ENCODE measurements at regions not wholly inside any gene's neighbourhood (a gene's known extent, or its start where the extent isn't known, plus 50 kb on each side); places are given as distances from the start of the nearest gene placed in this dataset.
"Not testable (repeated sequence)": the region's sequence is repeated elsewhere in the genome, so short reads cannot be mapped to it uniquely, and the experiment has no call there.

GRCh38 chr1:98538106-98538505 lies 123.4 kb upstream of the SNX7 start:
- no peak overlapping the region for H2AFZ ChIP-seq (ENCODE audit: low read depth)
- no peaks in the 10 kb centered on the region for H4K20me1 ChIP-seq (ENCODE audit: insufficient read depth)
- no peaks in the 10 kb centered on the region for H3K79me2 ChIP-seq (ENCODE audit: insufficient read depth, low read depth)
- H3K4me3 ChIP-seq (IDR thresholded peaks at IDR 0.05; ENCODE audit: insufficient read depth, low read depth, low read length) = no peak overlapping the region
- H3K4me2 ChIP-seq = no peak overlapping the region
- H3K27me3 ChIP-seq (ENCODE audit: insufficient read depth, low read depth) = no peaks in the 10 kb centered on the region
- H3K27ac ChIP-seq = no peak overlapping the region
- no peak overlapping the region for H3K9ac ChIP-seq
- no peak for TF ChIP-seq CTCF (conservative IDR thresholded peaks at IDR 0.05; ENCODE audit: low read depth, low read length)
- no peaks in the 10 kb centered on the region for H3K4me1 ChIP-seq (ENCODE audit: low read depth, poor library complexity, severe bottlenecking)
- no peaks in the 10 kb centered on the region for H3K36me3 ChIP-seq (ENCODE audit: insufficient read depth)

- Histone ChIP-seq H3K4me2 (no peak overlapping the region), H2AFZ (ENCODE audit: low read depth) (no peak overlapping the region), H3K27ac (no peak overlapping the region), H3K4me3 (IDR thresholded peaks at IDR 0.05; ENCODE audit: insufficient read depth, low read depth, low read length) (no peak overlapping the region), H3K4me1 (ENCODE audit: low read depth, poor library complexity, severe bottlenecking) (no peaks in the 10 kb centered on the region), H3K79me2 (ENCODE audit: insufficient read depth, low read depth) (no peaks in the 10 kb centered on the region), H3K36me3 (ENCODE audit: insufficient read depth) (no peaks in the 10 kb centered on the region), H3K9ac (no peak overlapping the region), H4K20me1 (ENCODE audit: insufficient read depth) (no peaks in the 10 kb centered on the region), H3K27me3 (ENCODE audit: insufficient read depth, low read depth) (no peaks in the 10 kb centered on the region)
- TF ChIP-seq CTCF (conservative IDR thresholded peaks at IDR 0.05; ENCODE audit: low read depth, low read length) = no peak
Observed at GRCh38 chr1:98523256-98523655, 138.3 kb upstream of the SNX7 start.

GRCh38 chr1:98516306-98516705 lies 145.2 kb upstream of the SNX7 start:
- Histone ChIP-seq H3K4me2 (no peak overlapping the region), H3K9ac (no peak overlapping the region), H4K20me1 (ENCODE audit: insufficient read depth) (no peaks in the 10 kb centered on the region), H3K4me3 (IDR thresholded peaks at IDR 0.05; ENCODE audit: insufficient read depth, low read depth, low read length) (no peak overlapping the region), H3K4me1 (ENCODE audit: low read depth, poor library complexity, severe bottlenecking) (no peaks in the 10 kb centered on the region), H3K79me2 (ENCODE audit: insufficient read depth, low read depth) (no peaks in the 10 kb centered on the region), H3K27ac (no peak overlapping the region), H3K27me3 (ENCODE audit: insufficient read depth, low read depth) (no peaks in the 10 kb centered on the region), H3K36me3 (ENCODE audit: insufficient read depth) (no peaks in the 10 kb centered on the region), H2AFZ (ENCODE audit: low read depth) (no peak overlapping the region)
- TF ChIP-seq CTCF (conservative IDR thresholded peaks at IDR 0.05; ENCODE audit: low read depth, low read length) = no peak

GRCh38 chr1:98515744-98516143 lies 145.8 kb upstream of the SNX7 start:
- TF ChIP-seq CTCF (conservative IDR thresholded peaks at IDR 0.05; ENCODE audit: low read depth, low read length) = no peak
- Histone ChIP-seq H3K79me2 (ENCODE audit: insufficient read depth, low read depth) (no peaks in the 10 kb centered on the region), H4K20me1 (ENCODE audit: insufficient read depth) (no peaks in the 10 kb centered on the region), H3K4me3 (IDR thresholded peaks at IDR 0.05; ENCODE audit: insufficient read depth, low read depth, low read length) (no peak overlapping the region), H3K4me1 (ENCODE audit: low read depth, poor library complexity, severe bottlenecking) (no peaks in the 10 kb centered on the region), H3K27ac (no peak overlapping the region), H3K4me2 (no peak overlapping the region), H3K9ac (no peak overlapping the region), H3K36me3 (ENCODE audit: insufficient read depth) (no peaks in the 10 kb centered on the region), H2AFZ (ENCODE audit: low read depth) (no peak overlapping the region), H3K27me3 (ENCODE audit: insufficient read depth, low read depth) (no peaks in the 10 kb centered on the region)

- H3K4me1 ChIP-seq (ENCODE audit: low read depth, poor library complexity, severe bottlenecking); H3K27ac ChIP-seq; H3K27me3 ChIP-seq (ENCODE audit: insufficient read depth, low read depth); H2AFZ ChIP-seq (ENCODE audit: low read depth); H3K4me2 ChIP-seq; H3K9ac ChIP-seq; H3K79me2 ChIP-seq (ENCODE audit: insufficient read depth, low read depth); H4K20me1 ChIP-seq (ENCODE audit: insufficient read depth); H3K4me3 ChIP-seq (IDR thresholded peaks at IDR 0.05; ENCODE audit: insufficient read depth, low read depth, low read length); H3K36me3 ChIP-seq (ENCODE audit: insufficient read depth): not testable (repeated sequence)
Observed at GRCh38 chr1:98512216-98512615, 149.3 kb upstream of the SNX7 start.

Data from KMS-11 (cell line).